Osteocyte (in vitro differentiated cells): ENCODE measurements at regions not wholly inside any gene's neighbourhood (a gene's known extent, or its start where the extent isn't known, plus 50 kb on each side); places are given as distances from the start of the nearest gene placed in this dataset.

Experiments
- DNase-seq: peaks from one replicate; pipeline ENCODE4 v3.0.0; 2021; ENCODE audit warnings: mixed read lengths; ENCODE audit not compliant: unreplicated experiment; ENCODE audit errors: extremely low spot score
- H3K27ac Mint-ChIP-seq: one replicate; pipeline ENCODE4 v1.8.0; 2021; ENCODE audit warnings: mild to moderate bottlenecking, mixed read lengths; ENCODE audit not compliant: unreplicated experiment
- H3K27me3 Mint-ChIP-seq: one replicate; pipeline ENCODE4 v1.8.0; 2021; ENCODE audit warnings: mixed read lengths; ENCODE audit not compliant: unreplicated experiment
- H3K36me3 Mint-ChIP-seq: one replicate; pipeline ENCODE4 v1.8.0; 2021; ENCODE audit warnings: mixed read lengths; ENCODE audit not compliant: unreplicated experiment
- H3K4me1 Mint-ChIP-seq: one replicate; pipeline ENCODE4 v1.8.0; 2021; ENCODE audit warnings: mixed read lengths; ENCODE audit not compliant: unreplicated experiment
- H3K4me3 Mint-ChIP-seq: one replicate; pipeline ENCODE4 v1.8.0; 2021; ENCODE audit warnings: mild to moderate bottlenecking, moderate library complexity, mixed read lengths; ENCODE audit not compliant: unreplicated experiment
- H3K9me3 Mint-ChIP-seq: one replicate; pipeline ENCODE4 v1.8.0; 2021; ENCODE audit warnings: mixed read lengths; ENCODE audit not compliant: unreplicated experiment
- TF ChIP-seq, protein P1 (sequence below): fragments of 200-600 bp; sonication (generic); IDR thresholded peaks from 2 replicates; pipeline ENCODE4 v1.5.0; 2021; ENCODE audit warnings: antibody characterized with exemption, mild to moderate bottlenecking, moderate library complexity

DNA sequence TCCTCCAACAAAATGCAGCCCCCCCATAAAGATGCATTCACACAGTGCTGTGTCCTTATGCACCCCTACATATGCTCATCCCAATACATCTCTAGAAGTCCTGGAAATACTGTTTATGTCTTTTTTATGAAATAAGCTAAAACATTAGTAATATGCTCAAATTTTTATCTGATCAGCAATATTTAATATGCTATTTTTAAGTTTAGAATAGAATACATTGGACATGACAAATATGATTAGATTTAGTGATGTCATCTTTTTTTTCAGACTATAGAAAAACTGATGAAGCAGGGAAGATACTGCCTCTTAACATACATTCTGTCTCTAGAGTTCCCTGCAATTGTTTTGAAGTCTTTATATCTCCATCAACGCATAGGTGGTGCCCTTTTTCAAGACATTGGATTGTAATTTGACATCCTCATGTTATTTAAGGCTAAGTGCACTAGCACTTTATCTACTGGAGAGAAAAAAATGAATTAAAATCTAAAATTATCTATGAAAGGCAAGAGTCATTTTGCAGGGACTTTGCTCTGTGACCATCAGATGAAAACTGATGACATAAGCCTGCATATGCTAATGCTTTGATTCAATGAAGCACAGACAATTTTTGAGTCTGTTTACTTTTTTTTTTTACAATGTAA lies 395.3 kb downstream of the LPIN1 start:
- Mint-ChIP-seq H3K27me3 (peaks cover 6% of the 10 kb centered on the region), H3K9me3 (no peaks in the 10 kb centered on the region), H3K36me3 (no peaks in the 10 kb centered on the region), H3K4me3 (no peak overlapping the region), H3K27ac (no peak overlapping the region), H3K4me1 (peaks cover 5% of the 10 kb centered on the region)
- no peak for DNase-seq
- TF ChIP-seq, protein P1, sequence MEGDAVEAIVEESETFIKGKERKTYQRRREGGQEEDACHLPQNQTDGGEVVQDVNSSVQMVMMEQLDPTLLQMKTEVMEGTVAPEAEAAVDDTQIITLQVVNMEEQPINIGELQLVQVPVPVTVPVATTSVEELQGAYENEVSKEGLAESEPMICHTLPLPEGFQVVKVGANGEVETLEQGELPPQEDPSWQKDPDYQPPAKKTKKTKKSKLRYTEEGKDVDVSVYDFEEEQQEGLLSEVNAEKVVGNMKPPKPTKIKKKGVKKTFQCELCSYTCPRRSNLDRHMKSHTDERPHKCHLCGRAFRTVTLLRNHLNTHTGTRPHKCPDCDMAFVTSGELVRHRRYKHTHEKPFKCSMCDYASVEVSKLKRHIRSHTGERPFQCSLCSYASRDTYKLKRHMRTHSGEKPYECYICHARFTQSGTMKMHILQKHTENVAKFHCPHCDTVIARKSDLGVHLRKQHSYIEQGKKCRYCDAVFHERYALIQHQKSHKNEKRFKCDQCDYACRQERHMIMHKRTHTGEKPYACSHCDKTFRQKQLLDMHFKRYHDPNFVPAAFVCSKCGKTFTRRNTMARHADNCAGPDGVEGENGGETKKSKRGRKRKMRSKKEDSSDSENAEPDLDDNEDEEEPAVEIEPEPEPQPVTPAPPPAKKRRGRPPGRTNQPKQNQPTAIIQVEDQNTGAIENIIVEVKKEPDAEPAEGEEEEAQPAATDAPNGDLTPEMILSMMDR: no peak

DNA sequence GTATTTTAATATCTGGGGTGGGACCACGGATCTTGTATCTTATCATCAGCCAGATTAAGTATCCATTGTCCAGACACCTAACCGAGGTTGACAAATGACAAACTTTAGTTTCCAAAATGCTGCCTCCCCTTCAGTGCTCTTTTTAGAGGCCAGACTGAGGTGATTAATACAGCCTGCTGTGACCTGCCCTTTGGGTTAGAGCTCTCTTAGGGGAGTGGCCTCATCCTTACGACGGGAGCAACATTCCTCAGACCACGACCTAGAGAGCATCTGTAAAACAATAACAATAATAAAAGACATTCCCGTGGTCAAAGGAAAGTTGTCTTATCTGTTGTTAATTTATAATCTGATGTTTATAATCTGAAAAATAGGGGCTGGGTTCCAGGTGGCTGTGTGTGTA lies 405.3 kb downstream of the LPIN1 start:
- TF ChIP-seq, protein P1: no peak
- Mint-ChIP-seq H3K27ac (no peak overlapping the region), H3K27me3 (no peaks in the 10 kb centered on the region), H3K36me3 (peaks cover 2% of the 10 kb centered on the region), H3K4me1 (peaks cover 32% of the 10 kb centered on the region), H3K4me3 (no peak overlapping the region), H3K9me3 (no peaks in the 10 kb centered on the region)
- DNase-seq: no peak

GRCh38 chr2:12152888-12153287 lies 406.5 kb downstream of the LPIN1 start:
- Mint-ChIP-seq H3K36me3 (no peaks in the 10 kb centered on the region), H3K27me3 (no peaks in the 10 kb centered on the region), H3K4me3 (no peak overlapping the region), H3K9me3 (no peaks in the 10 kb centered on the region), H3K27ac (no peak overlapping the region), H3K4me1 (peaks cover 35% of the 10 kb centered on the region)
- TF ChIP-seq, protein P1: no peak
- DNase-seq: no peak

DNA sequence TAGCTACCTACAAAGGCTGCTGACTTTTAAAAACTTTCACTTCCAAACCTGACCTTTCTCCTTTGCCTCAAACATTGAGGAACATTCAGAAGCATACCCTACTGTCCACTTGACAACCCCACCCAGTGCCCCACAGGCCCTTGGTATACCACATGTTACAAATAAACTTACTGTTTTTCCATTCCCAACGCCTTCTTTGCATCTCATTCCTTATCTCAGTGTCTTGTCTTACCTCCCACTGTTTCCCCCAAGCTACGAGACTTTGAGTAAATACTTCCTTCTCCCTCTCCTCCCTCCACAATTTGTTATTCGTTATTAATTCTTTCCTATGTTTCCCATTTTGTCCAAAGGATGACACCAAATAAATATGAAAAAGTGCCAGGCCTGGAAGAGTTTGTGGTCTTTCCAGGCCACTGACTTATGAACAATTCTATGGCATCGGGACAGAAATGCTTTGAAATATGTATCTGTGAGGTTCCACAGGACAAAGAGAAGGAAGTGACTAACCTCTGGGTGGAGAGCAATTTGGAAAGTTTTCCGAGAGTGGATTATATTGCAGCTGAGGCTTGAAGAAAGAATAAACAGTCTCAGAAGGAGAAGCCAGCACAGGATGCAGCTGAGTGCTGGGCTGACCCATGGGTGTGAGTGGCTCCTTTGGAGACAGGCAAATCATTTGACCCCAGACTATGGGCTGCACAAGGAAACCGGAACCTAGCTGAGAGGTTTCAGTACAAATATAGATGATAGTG lies 409.0 kb downstream of the LPIN1 start:
- Mint-ChIP-seq H3K4me3 (no peak overlapping the region), H3K27me3 (no peaks in the 10 kb centered on the region), H3K27ac (peak overlapping the region; percentile 84), H3K36me3 (peaks cover 6% of the 10 kb centered on the region), H3K9me3 (peaks cover 5% of the 10 kb centered on the region), H3K4me1 (peaks cover 35% of the 10 kb centered on the region)
- no peak for DNase-seq
- TF ChIP-seq, protein P1: no peak

DNA sequence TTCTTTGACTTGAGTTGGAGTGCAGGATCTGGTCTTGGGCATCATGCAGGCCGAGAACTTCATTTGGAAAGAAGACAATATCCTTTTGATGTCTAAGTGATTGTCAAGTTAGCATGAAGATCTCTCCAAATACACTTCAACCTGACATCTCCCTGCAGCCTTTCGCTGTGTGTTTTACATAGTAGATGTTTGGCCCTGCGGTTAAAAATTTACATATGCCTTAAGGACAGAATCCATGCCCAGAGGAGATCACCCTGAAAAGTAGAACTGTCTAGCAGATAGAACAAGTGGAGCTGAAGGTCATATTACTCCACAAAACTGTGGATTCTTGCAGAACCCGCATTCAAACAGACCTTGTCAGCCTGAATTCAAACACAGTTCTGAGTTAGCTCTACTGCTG lies 409.9 kb downstream of the LPIN1 start:
- Mint-ChIP-seq H3K36me3 (peaks cover 6% of the 10 kb centered on the region), H3K4me1 (peaks cover 38% of the 10 kb centered on the region), H3K9me3 (peaks cover 8% of the 10 kb centered on the region), H3K27me3 (no peaks in the 10 kb centered on the region), H3K27ac (peak overlapping the region; percentile 84), H3K4me3 (no peak overlapping the region)
- no peak for DNase-seq
- TF ChIP-seq, protein P1: no peak
